ENCODE measurements at regions not wholly inside any gene's neighbourhood (a gene's known extent, or its start where the extent isn't known, plus 50 kb on each side); places are given as distances from the start of the nearest gene placed in this dataset.

DNA sequence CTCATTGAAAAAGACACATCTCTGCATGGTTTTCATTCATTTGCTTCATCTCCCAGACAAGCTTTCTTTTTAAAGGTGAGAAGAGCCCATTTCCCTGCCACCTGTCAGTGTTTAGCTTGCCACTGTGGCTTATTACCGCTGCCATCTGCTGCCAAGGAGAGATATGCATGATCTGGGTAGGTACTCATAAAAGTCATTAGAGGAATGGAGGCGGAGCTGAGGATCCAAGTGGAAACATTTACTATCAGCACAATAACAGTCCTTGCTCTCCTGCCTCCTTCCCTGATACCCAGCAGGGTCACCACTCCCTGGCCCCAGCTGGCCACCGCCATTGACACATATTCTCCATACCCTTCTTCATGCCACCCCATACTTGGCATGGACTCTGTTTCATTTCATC is 390.4 kb downstream of the TSN start:
- Mint-ChIP-seq H3K27me3 (no peaks in the 10 kb centered on the region), H3K4me1 (no peaks in the 10 kb centered on the region), H3K36me3 (no peaks in the 10 kb centered on the region), H3K27ac (no peak overlapping the region), H3K9me3 (no peaks in the 10 kb centered on the region), H3K4me3 (no peak overlapping the region)

DNA sequence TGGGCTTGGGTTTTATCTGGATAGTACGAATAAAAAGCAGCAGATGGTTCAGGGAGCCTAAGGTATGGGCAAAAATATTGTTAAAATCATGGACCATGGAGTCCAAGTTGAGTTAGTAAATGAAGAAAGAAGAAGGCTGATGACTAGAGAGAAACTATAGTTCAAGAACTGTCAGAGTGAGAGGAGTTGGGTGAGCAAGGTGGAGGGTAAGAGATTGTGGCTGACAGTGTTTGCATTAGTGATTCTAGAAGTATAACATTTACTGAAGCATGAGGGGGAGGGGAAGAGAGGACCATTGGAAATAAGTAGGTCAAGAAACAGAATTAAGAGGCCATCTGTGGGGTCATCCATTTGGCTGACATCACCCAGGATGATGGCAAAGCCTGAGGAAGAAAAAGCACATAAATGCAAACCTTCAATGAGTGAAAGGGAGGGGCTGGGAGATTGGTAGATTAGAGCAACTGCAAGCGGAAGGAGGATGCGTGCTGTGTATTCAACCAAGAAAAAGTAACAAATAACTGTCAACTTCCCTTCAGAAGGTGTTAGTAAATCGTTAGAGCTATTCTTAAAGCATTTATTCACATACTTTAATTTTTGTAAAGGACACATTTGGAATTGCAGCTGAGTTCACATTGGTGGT is 392.8 kb downstream of the TSN start:
- Mint-ChIP-seq H3K27ac (no peak overlapping the region), H3K27me3 (no peaks in the 10 kb centered on the region), H3K4me1 (no peaks in the 10 kb centered on the region), H3K36me3 (no peaks in the 10 kb centered on the region), H3K9me3 (no peaks in the 10 kb centered on the region), H3K4me3 (no peak overlapping the region)

DNA sequence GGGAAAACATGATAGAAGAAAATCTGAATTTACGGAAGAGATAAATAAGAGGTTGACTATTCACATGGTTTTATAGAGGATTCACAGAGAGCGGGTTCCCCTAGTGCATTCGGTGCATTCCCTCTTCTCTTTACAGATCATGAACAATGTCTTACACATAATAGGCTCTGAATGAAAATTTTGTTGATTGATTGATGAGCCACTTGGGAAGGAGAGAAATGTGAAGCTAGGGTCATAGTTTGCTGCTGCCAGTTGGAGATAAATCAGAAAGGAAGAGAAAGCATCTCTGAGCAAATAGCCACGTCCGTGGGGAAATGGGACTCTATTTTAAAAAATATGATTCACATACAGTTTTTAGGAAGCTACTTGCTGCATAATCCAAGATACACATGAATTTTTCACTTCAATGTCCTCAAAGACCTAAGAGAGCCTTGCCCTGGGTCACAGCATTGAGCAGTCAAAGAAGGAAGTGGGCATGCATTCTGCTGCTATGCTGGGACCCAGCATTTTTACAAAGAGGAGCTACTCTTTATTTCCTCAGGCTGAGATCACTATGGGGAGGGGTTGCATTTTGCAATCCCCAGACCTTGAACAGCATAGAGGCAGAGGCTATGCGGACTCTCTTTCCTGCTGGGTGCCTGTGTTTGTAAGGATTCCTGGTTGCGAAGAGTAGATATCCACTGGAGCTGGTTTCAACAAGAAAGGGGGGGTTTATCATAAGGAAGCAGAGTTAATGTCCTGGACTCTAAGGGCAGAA is 395.3 kb downstream of the TSN start:
- no peak overlapping the region for H3K27ac Mint-ChIP-seq
- no peaks in the 10 kb centered on the region for H3K4me1 Mint-ChIP-seq
- H3K36me3 Mint-ChIP-seq = no peaks in the 10 kb centered on the region
- peaks cover 3% of the 10 kb centered on the region for H3K27me3 Mint-ChIP-seq
- no peaks in the 10 kb centered on the region for H3K9me3 Mint-ChIP-seq
- no peak overlapping the region for H3K4me3 Mint-ChIP-seq

DNA sequence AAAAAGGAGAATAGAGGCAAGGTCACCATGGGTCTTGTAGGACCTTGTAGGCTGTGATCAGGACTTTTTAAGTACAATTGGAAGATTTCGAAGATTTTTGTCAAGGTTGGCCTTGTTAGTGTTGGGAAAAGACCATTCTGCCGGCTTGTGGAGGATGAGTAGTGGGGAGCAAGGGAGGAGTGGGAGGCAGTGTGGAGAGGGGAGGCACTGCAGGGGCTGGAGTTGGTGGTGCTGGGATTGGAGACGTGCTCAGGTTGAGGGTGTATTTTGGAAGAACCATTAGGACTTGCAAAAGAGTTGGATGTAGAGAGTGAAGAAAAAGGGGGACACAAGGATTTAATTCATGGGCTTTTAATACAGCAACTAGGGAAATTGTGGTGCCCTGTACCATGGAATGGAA is 397.1 kb downstream of the TSN start:
- no peaks in the 10 kb centered on the region for H3K36me3 Mint-ChIP-seq
- H3K4me1 Mint-ChIP-seq = no peaks in the 10 kb centered on the region
- H3K27ac Mint-ChIP-seq = no peak overlapping the region
- peaks cover 3% of the 10 kb centered on the region for H3K27me3 Mint-ChIP-seq
- no peaks in the 10 kb centered on the region for H3K9me3 Mint-ChIP-seq
- H3K4me3 Mint-ChIP-seq = no peak overlapping the region

DNA sequence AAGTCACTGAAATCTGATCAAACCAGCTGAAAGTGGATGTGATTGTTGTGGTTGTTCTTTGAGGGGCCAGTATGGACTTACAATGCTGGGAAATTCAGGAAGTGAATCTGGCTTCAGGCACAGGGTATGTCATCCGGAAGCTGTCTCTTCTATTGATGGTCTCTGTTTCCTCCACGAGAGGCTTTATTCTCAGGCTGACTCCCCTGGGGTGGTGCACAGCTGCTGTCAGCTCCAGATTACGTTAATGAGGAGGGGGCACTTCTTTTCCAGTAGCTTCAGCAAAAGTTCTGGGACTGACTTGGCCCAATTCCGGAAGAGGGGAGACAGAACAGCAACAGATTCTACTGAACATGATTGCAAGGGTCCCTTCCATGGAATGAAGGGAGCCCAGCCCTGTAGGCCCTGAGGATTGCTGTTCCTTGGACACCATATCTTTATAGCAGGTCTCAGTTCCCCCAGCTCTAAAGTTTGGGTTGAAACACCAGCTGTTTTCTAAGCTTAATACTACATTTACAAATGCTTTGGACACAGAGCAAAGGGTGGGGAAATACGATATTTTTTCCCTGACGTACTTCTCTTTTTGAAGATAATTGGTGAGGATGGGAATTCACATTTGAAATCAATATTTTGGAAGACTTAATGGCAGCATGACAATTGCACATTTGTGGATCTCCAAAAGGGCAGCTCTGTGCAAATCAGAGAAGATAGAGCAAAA is 400.9 kb downstream of the TSN start:
- no peak overlapping the region for H3K4me3 Mint-ChIP-seq
- H3K36me3 Mint-ChIP-seq = no peaks in the 10 kb centered on the region
- H3K9me3 Mint-ChIP-seq = no peaks in the 10 kb centered on the region
- H3K27me3 Mint-ChIP-seq = peaks cover 3% of the 10 kb centered on the region
- no peaks in the 10 kb centered on the region for H3K4me1 Mint-ChIP-seq
- H3K27ac Mint-ChIP-seq = no peak overlapping the region

DNA sequence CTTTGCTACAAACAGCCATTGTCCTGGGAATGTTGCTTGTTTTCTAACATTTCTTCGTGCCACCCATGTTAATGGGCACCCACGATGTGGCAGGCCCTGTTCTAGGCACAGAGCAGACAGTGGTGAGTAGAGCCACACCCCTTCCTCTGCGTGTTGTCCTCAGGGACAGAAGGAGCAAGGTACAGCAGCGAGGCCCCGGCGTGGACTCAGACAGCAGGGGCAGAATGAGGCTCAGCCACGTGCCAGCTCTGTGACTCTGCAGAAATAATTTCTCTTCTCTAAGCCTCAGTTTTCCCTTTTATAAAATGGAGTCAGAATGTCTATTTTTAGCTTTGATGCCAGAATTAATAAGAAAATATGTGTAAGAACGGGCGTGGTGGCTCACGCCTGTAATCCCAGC is 401.7 kb downstream of the TSN start:
- Mint-ChIP-seq H3K9me3 (no peaks in the 10 kb centered on the region), H3K4me3 (no peak overlapping the region), H3K27ac (no peak overlapping the region), H3K4me1 (no peaks in the 10 kb centered on the region), H3K36me3 (no peaks in the 10 kb centered on the region), H3K27me3 (peaks cover 3% of the 10 kb centered on the region)

DNA sequence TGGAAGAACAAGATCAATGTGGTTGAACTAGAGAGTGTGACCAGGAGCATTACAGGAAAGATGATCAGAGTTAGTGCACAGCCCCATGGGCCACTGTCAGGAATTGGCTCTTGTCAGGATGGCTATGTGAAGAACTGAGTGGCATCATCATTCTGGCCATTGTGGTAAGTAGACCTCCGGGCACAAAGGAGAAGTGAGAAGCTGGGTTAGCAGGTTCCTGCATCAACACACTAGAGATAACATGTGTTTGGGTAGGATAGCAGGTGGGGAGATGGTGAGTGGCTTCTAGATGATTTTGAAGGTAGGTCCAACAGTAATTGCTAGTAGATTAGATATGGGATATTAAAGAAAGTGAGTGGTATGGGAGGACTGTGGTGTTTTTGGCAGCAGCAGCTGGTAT is 408.2 kb downstream of the TSN start:
- Mint-ChIP-seq H3K27me3 (no peaks in the 10 kb centered on the region), H3K27ac (no peak overlapping the region)

DNA sequence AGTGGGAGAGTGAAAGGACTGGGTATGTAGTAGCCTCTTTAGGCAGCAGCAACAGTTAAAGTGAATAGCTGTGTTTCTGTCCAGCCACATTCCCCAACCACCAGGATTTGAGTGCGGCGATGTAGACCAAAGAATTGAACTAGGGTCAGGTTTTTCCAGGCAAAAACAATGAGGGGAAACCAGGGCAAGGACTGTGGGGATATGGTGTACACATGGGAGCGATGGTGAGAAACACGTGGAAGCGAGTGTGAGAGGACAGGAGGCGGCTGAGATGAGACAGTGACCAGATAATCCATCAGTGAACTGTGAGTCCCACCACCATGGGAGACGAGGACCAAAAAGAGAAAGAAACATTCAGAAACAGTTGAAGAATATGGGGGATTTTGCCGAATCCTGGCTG is 409.5 kb downstream of the TSN start:
- Mint-ChIP-seq H3K27me3 (no peaks in the 10 kb centered on the region), H3K4me3 (no peak overlapping the region), H3K4me1 (no peaks in the 10 kb centered on the region), H3K9me3 (no peaks in the 10 kb centered on the region), H3K36me3 (no peaks in the 10 kb centered on the region), H3K27ac (no peak overlapping the region)

More for the DNA sequence above, 408.2 kb downstream of the TSN start:
- Mint-ChIP-seq H3K9me3 (no peaks in the 10 kb centered on the region), H3K4me1 (no peaks in the 10 kb centered on the region), H3K36me3 (no peaks in the 10 kb centered on the region), H3K4me3 (no peak overlapping the region)

DNA sequence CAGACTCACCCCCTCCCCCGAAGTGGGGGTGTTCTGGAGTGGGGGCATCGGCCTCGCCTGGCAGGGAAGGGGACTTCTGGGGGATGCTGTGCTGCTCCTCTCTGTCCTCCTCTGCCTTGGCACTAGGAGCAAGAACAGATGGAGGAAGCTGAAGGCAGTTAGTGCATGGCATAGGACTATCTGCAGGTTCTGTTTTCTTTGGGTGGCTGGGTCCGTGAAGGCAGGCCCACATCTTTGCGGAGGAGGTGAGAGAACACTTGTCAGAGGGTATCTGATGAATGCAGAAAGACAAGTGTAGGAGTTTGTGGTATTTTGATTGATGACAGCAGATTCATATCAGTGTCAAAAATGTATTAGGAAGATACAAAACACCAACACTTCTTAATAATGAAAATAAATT is 411.4 kb downstream of the TSN start:
- Mint-ChIP-seq H3K27ac (no peak overlapping the region), H3K4me1 (no peaks in the 10 kb centered on the region), H3K27me3 (peaks cover 2% of the 10 kb centered on the region), H3K36me3 (no peaks in the 10 kb centered on the region), H3K9me3 (no peaks in the 10 kb centered on the region), H3K4me3 (no peak overlapping the region)

DNA sequence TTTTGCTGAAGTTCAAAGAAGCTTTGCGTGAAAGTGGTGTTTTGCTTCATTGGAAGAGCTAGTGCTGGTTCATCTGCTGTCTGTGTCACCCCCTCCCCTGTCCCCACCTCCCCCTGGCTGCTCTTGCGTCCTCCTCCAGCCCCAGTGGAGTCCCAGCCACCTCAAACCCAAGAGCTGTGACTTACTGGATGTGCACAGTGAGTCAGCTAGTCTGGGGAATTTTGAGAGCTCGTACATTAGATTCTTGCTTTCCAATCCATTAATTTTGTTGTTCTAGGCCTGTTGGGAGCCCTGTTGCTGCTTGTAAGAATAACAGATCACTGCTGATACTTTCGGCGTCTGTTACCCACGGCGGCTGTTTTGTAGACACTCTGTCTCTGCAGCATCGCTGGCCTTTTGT is 412.1 kb downstream of the TSN start:
- no peaks in the 10 kb centered on the region for H3K4me1 Mint-ChIP-seq
- no peaks in the 10 kb centered on the region for H3K9me3 Mint-ChIP-seq
- peaks cover 2% of the 10 kb centered on the region for H3K27me3 Mint-ChIP-seq
- H3K4me3 Mint-ChIP-seq = no peak overlapping the region
- H3K27ac Mint-ChIP-seq = no peak overlapping the region
- no peaks in the 10 kb centered on the region for H3K36me3 Mint-ChIP-seq

DNA sequence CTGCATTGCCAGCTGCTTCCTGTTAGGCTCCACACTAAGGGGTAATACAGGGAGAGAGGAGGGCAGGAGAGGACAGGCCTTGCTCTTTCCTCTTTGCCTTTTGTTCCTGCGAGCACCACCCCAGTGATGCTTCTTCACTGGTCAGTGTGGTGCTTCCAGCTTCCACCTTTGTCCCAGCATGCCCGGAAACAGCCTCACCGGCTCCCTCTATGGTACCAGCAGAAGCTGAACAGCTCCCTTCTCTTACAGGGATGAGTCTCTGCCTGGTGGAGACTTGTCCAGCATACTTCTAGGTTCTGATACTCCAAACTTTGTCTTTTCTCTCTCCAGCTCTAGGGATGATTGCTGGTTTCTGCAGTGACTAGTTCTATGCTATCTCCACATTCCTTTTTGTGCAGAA is 413.3 kb downstream of the TSN start:
- H3K27me3 Mint-ChIP-seq = peaks cover 2% of the 10 kb centered on the region
- no peak overlapping the region for H3K4me3 Mint-ChIP-seq
- H3K4me1 Mint-ChIP-seq = no peaks in the 10 kb centered on the region
- no peaks in the 10 kb centered on the region for H3K9me3 Mint-ChIP-seq
- H3K27ac Mint-ChIP-seq = no peak overlapping the region
- H3K36me3 Mint-ChIP-seq = no peaks in the 10 kb centered on the region

DNA sequence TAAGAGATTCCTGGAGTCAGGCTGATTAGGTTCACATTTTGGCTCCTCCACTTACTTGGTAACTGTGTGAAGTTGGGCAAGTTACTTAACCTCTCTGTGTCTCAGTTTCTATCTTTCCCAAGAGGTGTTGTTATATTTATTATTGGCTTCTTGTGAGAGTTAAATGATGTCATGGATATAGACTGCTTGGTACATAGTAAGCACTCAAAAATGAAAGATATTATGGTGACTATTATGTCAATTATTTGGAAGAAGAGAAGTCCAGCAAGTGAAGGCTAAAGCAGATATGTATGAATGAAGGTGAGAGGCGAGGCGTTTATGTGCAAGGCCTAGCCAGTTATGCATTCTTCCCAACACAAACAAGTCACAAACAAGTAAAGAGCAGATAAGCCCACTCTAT is 417.4 kb downstream of the TSN start:
- Mint-ChIP-seq H3K36me3 (no peaks in the 10 kb centered on the region), H3K4me3 (no peak overlapping the region), H3K4me1 (no peaks in the 10 kb centered on the region), H3K27ac (no peak overlapping the region), H3K9me3 (no peaks in the 10 kb centered on the region), H3K27me3 (peaks cover 2% of the 10 kb centered on the region)

DNA sequence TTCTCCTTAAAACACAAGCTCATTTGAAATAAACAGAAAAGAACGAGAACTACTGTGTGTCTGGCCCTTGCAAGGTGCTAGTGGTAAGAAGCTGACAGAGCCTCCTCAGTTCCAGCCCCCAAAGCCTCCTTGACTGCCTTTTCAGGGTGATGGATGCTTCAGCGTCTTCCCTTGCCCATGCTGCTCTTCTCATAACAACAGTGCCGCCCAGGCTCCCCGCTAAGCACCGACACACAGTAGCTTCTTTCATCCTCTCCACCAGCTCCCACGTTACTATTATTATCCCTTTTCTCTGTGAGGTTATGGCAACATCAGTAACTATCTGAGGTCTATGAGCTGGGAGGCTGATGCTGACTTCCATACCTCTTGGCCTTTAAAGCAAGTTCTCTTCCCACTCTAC is 418.6 kb downstream of the TSN start:
- Mint-ChIP-seq H3K36me3 (no peaks in the 10 kb centered on the region), H3K27me3 (peaks cover 2% of the 10 kb centered on the region), H3K27ac (no peak overlapping the region), H3K4me3 (no peak overlapping the region), H3K4me1 (no peaks in the 10 kb centered on the region), H3K9me3 (no peaks in the 10 kb centered on the region)

DNA sequence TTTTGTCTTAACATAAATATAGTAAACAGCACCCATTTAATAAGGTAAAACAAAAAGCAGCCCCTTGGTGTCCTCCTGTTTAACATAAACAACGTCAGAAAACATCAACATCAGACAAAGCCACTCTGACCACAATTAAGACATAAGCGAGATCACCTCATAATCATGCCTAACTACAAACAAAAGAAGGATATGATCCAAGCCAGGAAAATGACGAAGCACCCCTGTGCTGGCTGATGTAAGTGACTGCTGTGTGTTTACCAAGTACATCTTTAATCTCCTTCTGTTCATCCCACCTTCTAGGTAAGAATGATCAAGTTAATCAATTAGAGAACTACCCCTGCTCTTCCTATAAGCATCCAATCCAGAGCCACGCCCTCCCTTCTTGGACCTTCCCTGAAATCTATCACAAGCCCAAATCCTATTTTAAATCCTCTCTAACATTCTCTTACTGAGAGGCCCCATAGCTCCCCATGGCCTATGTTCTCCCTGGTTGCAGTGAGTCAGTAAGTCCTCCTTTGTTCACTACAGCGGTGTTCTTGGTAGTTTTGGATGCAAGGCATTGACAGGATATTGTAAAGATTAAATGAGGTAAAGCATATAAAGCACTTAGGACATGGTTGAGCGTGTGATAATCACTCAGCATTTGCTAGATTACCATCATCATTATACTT is 424.2 kb downstream of the TSN start:
- Mint-ChIP-seq H3K4me1 (no peaks in the 10 kb centered on the region), H3K27ac (no peak overlapping the region), H3K27me3 (no peaks in the 10 kb centered on the region), H3K9me3 (peaks cover 8% of the 10 kb centered on the region), H3K36me3 (no peaks in the 10 kb centered on the region), H3K4me3 (no peak overlapping the region)

DNA sequence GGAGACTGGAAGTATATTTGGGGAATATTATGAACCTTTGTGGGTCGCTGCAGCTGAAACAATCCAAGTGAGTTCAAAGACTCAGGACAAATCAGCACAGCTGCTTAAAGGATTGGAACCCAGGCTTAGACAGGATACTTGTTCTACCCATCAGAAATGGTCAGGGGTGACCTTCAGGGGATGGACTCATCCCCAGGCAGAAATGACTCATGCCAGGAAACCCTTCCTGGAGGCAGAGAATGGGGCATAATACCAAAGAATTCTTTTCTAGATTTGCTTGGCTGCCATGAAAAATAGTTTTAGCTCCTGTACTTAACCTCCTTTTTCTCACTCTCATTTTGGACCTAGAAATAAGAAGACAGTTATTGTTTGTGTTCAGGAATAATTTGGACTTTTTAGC is 425.5 kb downstream of the TSN start:
- Mint-ChIP-seq H3K4me3 (no peak overlapping the region), H3K36me3 (no peaks in the 10 kb centered on the region), H3K9me3 (peaks cover 8% of the 10 kb centered on the region), H3K27me3 (no peaks in the 10 kb centered on the region), H3K27ac (no peak overlapping the region), H3K4me1 (no peaks in the 10 kb centered on the region)
